SKM-1 treated with dmso at 0.1 percent for 144 hours (cell line): ENCODE measurements at regions not wholly inside any gene's neighbourhood (a gene's known extent, or its start where the extent isn't known, plus 50 kb on each side); places are given as distances from the start of the nearest gene placed in this dataset.
A peak's percentile ranks its signal among the peaks of the same experiment; 100 is the strongest.

Experiments
- DNase-seq: peaks from one replicate; lab custom pipeline; 2025; ENCODE audit not compliant: unreplicated experiment; lab: John Stamatoyannopoulos, UW

GRCh38 chr2:21382701-21383520 lies 259.1 kb downstream of the TDRD15 start:
- DNase-seq, result no peak

DNA sequence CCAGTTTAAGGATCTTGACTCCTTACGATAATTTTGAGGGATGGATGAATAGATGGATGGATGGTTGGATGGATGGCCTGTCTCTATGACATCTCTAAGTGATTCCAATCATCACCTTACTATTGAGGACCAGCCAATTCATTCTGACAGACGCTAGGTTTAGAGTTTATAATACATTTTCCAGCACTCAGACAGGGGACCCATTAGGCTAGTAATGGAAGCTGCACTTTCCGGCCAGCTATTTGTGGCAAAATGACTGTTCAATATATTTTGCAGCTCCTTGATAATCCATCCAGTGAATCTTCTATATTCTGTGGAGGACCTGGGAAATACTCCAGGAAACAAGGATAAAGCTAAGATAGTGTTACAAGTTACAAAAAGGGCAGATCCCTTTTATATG lies 262.9 kb downstream of the TDRD15 start:
- DNase-seq, result no peak

GRCh38 chr2:21392649-21393048 lies 268.9 kb downstream of the TDRD15 start:
- no peak for DNase-seq

GRCh38 chr2:21393173-21393572 lies 269.4 kb downstream of the TDRD15 start:
- no peak for DNase-seq

GRCh38 chr2:21395366-21395765 lies 271.6 kb downstream of the TDRD15 start:
- DNase-seq, result no peak

GRCh38 chr2:21396252-21396651 lies 272.5 kb downstream of the TDRD15 start:
- DNase-seq, result no peak

DNA sequence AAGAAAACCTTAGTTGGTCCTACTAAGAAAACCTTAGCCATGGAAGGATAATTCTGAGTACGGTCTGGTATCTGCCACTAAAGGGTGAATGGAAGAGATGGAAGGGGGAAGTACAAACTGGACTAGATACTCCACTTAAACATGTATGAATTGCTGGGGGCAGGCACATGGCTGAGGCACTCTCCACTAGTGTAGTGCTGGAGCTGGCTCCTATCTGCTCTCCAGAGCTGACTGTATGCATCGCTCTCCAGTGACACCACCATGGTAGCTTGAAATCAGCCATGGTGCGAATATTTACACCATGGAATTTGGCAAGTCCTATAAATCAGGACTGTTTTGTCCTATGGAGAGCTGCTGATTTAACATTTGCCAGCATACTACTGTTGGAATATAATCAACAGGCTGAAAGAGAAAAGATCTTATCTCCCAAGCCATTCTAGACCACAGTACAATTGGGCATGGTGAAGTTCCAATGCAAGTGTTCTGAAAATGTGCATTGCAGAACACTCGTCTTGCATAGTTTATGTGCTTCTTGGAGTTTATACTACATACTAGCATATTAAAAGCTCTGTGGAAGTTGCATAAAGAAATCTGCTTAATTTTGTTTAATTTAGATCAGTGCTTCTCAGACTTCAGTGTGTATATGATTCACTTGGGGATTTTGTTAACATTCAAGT lies 277.4 kb downstream of the TDRD15 start:
- DNase-seq, result no peak

DNA sequence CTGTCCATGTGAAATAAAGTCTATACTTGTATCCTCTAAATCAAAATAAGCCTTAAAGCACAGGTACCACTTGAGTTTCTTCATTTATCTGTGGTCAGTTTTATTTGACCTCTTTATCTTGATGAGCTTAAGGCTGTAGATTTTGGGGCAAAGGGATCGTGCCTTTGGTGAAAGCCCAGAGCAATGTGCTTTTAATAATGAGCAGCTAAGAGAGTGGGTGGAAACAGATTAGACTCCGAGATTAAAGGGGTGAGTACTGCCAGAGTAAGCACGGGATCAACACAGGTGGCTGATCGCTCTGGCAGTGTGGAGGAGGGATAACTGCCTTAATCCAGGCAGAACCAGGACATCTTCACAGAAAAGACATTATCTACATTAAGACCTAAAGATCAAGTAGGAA lies 280.4 kb downstream of the TDRD15 start:
- DNase-seq, result no peak

GRCh38 chr2:21404827-21405625 lies 281.3 kb downstream of the TDRD15 start:
- DNase-seq, result peak; percentile 37

- no peak for DNase-seq
These were observed 282.6 kb downstream of the TDRD15 start for GRCh38 chr2:21406386-21406785.

GRCh38 chr2:21406911-21407310 lies 283.1 kb downstream of the TDRD15 start:
- DNase-seq, result no peak

DNA sequence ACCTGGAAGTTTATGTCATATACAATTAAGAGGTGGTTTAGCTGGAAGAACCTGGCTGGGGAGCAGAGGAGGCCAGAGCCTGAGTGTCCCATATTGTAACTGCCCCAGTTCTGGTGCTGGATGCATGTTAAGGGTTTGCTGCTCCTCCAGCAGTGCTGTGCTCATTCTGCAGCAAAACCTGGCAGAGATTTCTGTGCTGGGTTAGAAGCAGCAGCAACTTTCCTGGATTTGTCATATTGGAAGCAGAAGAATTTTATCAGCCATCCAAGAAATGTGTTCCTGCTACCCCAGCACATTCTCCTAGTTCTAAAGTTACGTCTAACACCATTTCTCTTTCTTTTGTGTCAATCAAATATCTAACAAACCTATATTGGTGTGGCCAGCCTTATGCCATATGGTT lies 284.1 kb downstream of the TDRD15 start:
- no peak for DNase-seq

GRCh38 chr2:21411741-21412140 lies 288.0 kb downstream of the TDRD15 start:
- DNase-seq, result no peak

GRCh38 chr2:21412944-21413443 lies 289.2 kb downstream of the TDRD15 start:
- no peak for DNase-seq

DNA sequence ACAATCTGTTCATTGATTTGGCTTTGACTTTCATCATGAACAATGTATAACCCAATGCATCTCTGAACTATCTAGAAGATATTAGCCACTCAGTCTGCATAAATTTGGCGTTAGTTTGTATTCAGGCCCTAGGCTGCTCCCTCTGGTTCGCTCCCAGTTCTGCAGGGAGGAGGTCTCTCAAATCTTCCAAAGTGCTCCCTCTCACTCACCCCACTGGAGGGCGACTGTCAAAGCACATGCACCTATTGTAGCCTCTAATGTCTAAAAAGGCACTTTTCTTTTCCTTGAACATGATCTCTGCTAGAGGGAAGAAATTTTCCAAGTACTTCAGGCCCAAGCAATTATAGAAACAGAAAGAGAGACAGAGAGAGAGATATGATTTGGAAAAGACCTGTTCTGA lies 291.5 kb downstream of the TDRD15 start:
- DNase-seq, result no peak

DNA sequence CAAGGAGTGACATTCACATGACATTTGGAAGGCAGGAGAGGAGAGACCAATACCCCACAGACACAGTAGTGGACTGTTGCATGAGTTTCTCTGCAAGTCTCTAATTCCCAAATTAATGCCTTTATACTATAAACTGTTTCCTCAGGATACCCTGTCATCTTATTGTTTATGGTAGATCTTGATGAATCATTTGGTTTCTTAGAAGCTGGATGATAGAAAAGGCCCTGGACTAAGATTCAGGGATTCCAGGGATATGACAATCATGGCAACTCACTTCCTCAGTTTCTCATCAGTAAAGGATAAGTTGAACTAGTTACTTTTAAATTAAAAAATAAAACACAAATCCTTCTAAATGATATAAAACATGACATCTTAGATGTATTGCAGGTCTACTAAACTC lies 292.5 kb downstream of the TDRD15 start:
- no peak for DNase-seq

DNA sequence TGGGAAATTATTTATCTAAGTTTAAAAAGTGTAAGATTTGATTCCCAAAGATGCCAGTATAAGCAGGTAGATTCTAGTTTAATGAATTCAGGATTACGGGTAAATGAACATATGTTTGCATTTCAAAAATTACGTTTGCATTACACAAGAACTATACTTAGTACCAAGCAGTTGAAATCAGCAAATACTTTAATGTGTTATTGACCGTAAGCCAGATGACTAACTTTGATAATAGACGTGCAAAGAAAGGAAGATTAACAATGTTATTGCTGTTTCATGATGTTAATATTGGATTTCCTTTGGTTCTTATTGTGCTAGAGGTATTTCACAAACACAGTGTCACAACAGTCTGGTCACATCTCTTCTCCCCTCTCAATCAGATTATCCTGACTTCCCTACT lies 294.7 kb downstream of the TDRD15 start:
- no peak for DNase-seq

- DNase-seq, result no peak
These were observed 297.0 kb downstream of the TDRD15 start for GRCh38 chr2:21420553-21421335.

- peak; percentile 21 for DNase-seq
These were observed 298.3 kb downstream of the TDRD15 start for GRCh38 chr2:21422050-21422449.

GRCh38 chr2:21422724-21423522 lies 299.2 kb downstream of the TDRD15 start:
- no peak for DNase-seq
